ENCODE measurements at regions not wholly inside any gene's neighbourhood (a gene's known extent, or its start where the extent isn't known, plus 50 kb on each side); places are given as distances from the start of the nearest gene placed in this dataset.

GRCh38 chr4:178611062-178611461 lies 1168.8 kb upstream of the AGA start:
- Histone ChIP-seq H3K27me3 (ENCODE audit: control insufficient read depth in 1 of 2, insufficient read depth in 2 of 2, low read length in 2 of 2) (no peaks in the 10 kb centered on the region), H3K79me2 (ENCODE audit: insufficient read depth, low read length) (no peaks in the 10 kb centered on the region), H3K4me1 (ENCODE audit: insufficient read depth, low read length) (no peaks in the 10 kb centered on the region), H3K36me3 (replicated peaks in 1 of 2; ENCODE audit: control insufficient read depth in 1 of 2, insufficient read depth in 2 of 2, low read length in 2 of 2) (no peaks in the 10 kb centered on the region), H3K27ac (ENCODE audit: extremely low read length, insufficient read depth, low read length) (no peak overlapping the region), H3K9me3 (ENCODE audit: low read length) (peaks cover 8% of the 10 kb centered on the region; the same call in 1 of the 2 replicates), H4K20me1 (ENCODE audit: insufficient read depth, low read length) (no peaks in the 10 kb centered on the region), H3K9ac (ENCODE audit: insufficient read depth, low read depth, low read length) (no peak overlapping the region), H2AFZ (ENCODE audit: low read length) (no peak overlapping the region), H3K4me3 (replicated peaks in 1 of 3; ENCODE audit: insufficient read depth in 1 of 3, low read depth in 2 of 3, low read length in 3 of 3) (no peak overlapping the region), H3K4me2 (ENCODE audit: low read depth, low read length) (no peak overlapping the region)
- in situ Hi-C loops (cut with HindIII; ENCODE audit: extremely low pct_ligation_motif_present, low pct_unique_long_range_greater_than_20kb) (no loop called here), intact Hi-C loops (cut with micrococcal nuclease; ENCODE audit: unreplicated experiment) (no loop called here)
- ATAC-seq (no peak), FAIRE-seq (no peak), DNase-seq (ENCODE audit: low spot score) (no peak)
- TF ChIP-seq ZNF747 (CRISPR knock-in tag; IDR thresholded peaks at IDR 0.05; ENCODE audit: borderline replicate concordance) (no peak), ATRX (CRISPR knock-in tag; IDR thresholded peaks at IDR 0.05; ENCODE audit: borderline replicate concordance) (no peak), ZC3H4 (CRISPR knock-in tag; IDR thresholded peaks at IDR 0.05; ENCODE audit: borderline replicate concordance) (no peak), TGIF2 (CRISPR knock-in tag; IDR thresholded peaks at IDR 0.05) (no peak), CEBPB (IDR thresholded peaks at IDR 0.05; ENCODE audit: borderline replicate concordance, low read depth, low read length) (peak; percentile 85), ZMYM2 (CRISPR knock-in tag; IDR thresholded peaks at IDR 0.05) (no peak), ATF7 (IDR thresholded peaks at IDR 0.05) (peak; percentile 50; the same call in 1 of the 2 replicates), ATF7 (CRISPR knock-in tag; IDR thresholded peaks at IDR 0.05) (no peak)
- TF ChIP-seq, protein P1, sequence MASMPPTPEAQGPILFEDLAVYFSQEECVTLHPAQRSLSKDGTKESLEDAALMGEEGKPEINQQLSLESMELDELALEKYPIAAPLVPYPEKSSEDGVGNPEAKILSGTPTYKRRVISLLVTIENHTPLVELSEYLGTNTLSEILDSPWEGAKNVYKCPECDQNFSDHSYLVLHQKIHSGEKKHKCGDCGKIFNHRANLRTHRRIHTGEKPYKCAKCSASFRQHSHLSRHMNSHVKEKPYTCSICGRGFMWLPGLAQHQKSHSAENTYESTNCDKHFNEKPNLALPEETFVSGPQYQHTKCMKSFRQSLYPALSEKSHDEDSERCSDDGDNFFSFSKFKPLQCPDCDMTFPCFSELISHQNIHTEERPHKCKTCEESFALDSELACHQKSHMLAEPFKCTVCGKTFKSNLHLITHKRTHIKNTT (CRISPR knock-in tag; IDR thresholded peaks at IDR 0.05), result no peak
- ChIA-PET CTCF (ENCODE audit: low intra/inter-chr PET ratio, low total read pairs) (no interaction called here), POLR2A (no interaction called here)
- WGBS (ENCODE audit: low lambda C conversion rate), result 5% methylated on average over 2 of the region's 2 CpGs
- BruUV-seq (replicated peaks), result no TSS peak

GRCh38 chr4:178612733-178613132 lies 1170.5 kb upstream of the AGA start:
- no peak overlapping the region for H3K27ac ChIP-seq (ENCODE audit: extremely low read length, insufficient read depth, low read length)
- intact Hi-C loops (cut with micrococcal nuclease; ENCODE audit: unreplicated experiment) (no loop called here), in situ Hi-C loops (cut with HindIII; ENCODE audit: extremely low pct_ligation_motif_present, low pct_unique_long_range_greater_than_20kb) (no loop called here)
- ATAC-seq, result no peak
- no peak overlapping the region for H3K4me3 ChIP-seq (replicated peaks in 1 of 3; ENCODE audit: insufficient read depth in 1 of 3, low read depth in 2 of 3, low read length in 3 of 3)
- no peak overlapping the region for H2AFZ ChIP-seq (ENCODE audit: low read length)
- DNase-seq (ENCODE audit: low spot score), result no peak
- 1% methylated on average over 4 of the region's 4 CpGs for WGBS (ENCODE audit: low lambda C conversion rate)
- H3K27me3 ChIP-seq (ENCODE audit: control insufficient read depth in 1 of 2, insufficient read depth in 2 of 2, low read length in 2 of 2), result no peaks in the 10 kb centered on the region
- no peaks in the 10 kb centered on the region for H3K36me3 ChIP-seq (replicated peaks in 1 of 2; ENCODE audit: control insufficient read depth in 1 of 2, insufficient read depth in 2 of 2, low read length in 2 of 2)
- ChIA-PET CTCF (ENCODE audit: low intra/inter-chr PET ratio, low total read pairs) (no interaction called here), POLR2A (no interaction called here)
- H3K79me2 ChIP-seq (ENCODE audit: insufficient read depth, low read length), result no peaks in the 10 kb centered on the region
- no TSS peak for BruUV-seq (replicated peaks)
- H3K4me2 ChIP-seq (ENCODE audit: low read depth, low read length), result no peak overlapping the region
- no peaks in the 10 kb centered on the region for H3K4me1 ChIP-seq (ENCODE audit: insufficient read depth, low read length)
- FAIRE-seq, result no peak
- peaks cover 14% of the 10 kb centered on the region for H3K9me3 ChIP-seq (ENCODE audit: low read length)
- H4K20me1 ChIP-seq (ENCODE audit: insufficient read depth, low read length), result no peaks in the 10 kb centered on the region
- H3K9ac ChIP-seq (ENCODE audit: insufficient read depth, low read depth, low read length), result no peak overlapping the region
- no peak for TF ChIP-seq ZNF275 (CRISPR knock-in tag; IDR thresholded peaks at IDR 0.05; ENCODE audit: borderline replicate concordance)
- TF ChIP-seq TOPORS (CRISPR knock-in tag; IDR thresholded peaks at IDR 0.05), result no peak
- TF ChIP-seq, protein P2, sequence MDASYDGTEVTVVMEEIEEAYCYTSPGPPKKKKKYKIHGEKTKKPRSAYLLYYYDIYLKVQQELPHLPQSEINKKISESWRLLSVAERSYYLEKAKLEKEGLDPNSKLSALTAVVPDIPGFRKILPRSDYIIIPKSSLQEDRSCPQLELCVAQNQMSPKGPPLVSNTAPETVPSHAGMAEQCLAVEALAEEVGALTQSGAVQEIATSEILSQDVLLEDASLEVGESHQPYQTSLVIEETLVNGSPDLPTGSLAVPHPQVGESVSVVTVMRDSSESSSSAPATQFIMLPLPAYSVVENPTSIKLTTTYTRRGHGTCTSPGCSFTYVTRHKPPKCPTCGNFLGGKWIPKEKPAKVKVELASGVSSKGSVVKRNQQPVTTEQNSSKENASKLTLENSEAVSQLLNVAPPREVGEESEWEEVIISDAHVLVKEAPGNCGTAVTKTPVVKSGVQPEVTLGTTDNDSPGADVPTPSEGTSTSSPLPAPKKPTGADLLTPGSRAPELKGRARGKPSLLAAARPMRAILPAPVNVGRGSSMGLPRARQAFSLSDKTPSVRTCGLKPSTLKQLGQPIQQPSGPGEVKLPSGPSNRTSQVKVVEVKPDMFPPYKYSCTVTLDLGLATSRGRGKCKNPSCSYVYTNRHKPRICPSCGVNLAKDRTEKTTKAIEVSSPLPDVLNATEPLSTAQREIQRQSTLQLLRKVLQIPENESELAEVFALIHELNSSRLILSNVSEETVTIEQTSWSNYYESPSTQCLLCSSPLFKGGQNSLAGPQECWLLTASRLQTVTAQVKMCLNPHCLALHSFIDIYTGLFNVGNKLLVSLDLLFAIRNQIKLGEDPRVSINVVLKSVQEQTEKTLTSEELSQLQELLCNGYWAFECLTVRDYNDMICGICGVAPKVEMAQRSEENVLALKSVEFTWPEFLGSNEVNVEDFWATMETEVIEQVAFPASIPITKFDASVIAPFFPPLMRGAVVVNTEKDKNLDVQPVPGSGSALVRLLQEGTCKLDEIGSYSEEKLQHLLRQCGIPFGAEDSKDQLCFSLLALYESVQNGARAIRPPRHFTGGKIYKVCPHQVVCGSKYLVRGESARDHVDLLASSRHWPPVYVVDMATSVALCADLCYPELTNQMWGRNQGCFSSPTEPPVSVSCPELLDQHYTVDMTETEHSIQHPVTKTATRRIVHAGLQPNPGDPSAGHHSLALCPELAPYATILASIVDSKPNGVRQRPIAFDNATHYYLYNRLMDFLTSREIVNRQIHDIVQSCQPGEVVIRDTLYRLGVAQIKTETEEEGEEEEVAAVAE (CRISPR knock-in tag; IDR thresholded peaks at IDR 0.05; ENCODE audit: borderline replicate concordance), result no peak
- no peak for TF ChIP-seq NFYC (CRISPR knock-in tag; IDR thresholded peaks at IDR 0.05)
- TF ChIP-seq ZNF589 (CRISPR knock-in tag; conservative IDR thresholded peaks at IDR 0.05), result no peak

Data from HepG2 (cell line).